ENCODE measurements at regions not wholly inside any gene's neighbourhood (a gene's known extent, or its start where the extent isn't known, plus 50 kb on each side); places are given as distances from the start of the nearest gene placed in this dataset.

- in situ Hi-C loops (cut with HindIII; ENCODE audit: low pct_unique_long_range_greater_than_20kb, low sequenced_read_pairs) = no loop called here
- no peak for DNase-seq (ENCODE audit: low read depth in 1 of 2, low spot score in 1 of 2)
- no peak for TF ChIP-seq JUND (IDR thresholded peaks at IDR 0.05; ENCODE audit: low read depth)
Measured at GRCh38 chr4:187176261-187176910, 452.7 kb upstream of the FAT1 start.

- no peak for TF ChIP-seq JUND (IDR thresholded peaks at IDR 0.05; ENCODE audit: low read depth)
- in situ Hi-C loops (cut with HindIII; ENCODE audit: low pct_unique_long_range_greater_than_20kb, low sequenced_read_pairs) = no loop called here
- DNase-seq (ENCODE audit: low read depth in 1 of 2, low spot score in 1 of 2) = no peak
Measured at GRCh38 chr4:187178084-187178483, 454.4 kb upstream of the FAT1 start.

- TF ChIP-seq JUND (IDR thresholded peaks at IDR 0.05; ENCODE audit: low read depth) = no peak
Measured at GRCh38 chr4:187178587-187178986, 454.9 kb upstream of the FAT1 start.

GRCh38 chr4:187179086-187180058 lies 455.7 kb upstream of the FAT1 start:
- DNase-seq (ENCODE audit: low read depth in 1 of 2, low spot score in 1 of 2) = no peak

More at GRCh38 chr4:187178587-187178986, 454.9 kb upstream of the FAT1 start:
- DNase-seq (ENCODE audit: low read depth in 1 of 2, low spot score in 1 of 2) = no peak
- in situ Hi-C loops (cut with HindIII; ENCODE audit: low pct_unique_long_range_greater_than_20kb, low sequenced_read_pairs) = no loop called here

GRCh38 chr4:187181054-187181453 lies 457.4 kb upstream of the FAT1 start:
- no peak for DNase-seq (ENCODE audit: low read depth in 1 of 2, low spot score in 1 of 2)
- no peak for TF ChIP-seq JUND (IDR thresholded peaks at IDR 0.05; ENCODE audit: low read depth)
- in situ Hi-C loops (cut with HindIII; ENCODE audit: low pct_unique_long_range_greater_than_20kb, low sequenced_read_pairs) = no loop called here

More at GRCh38 chr4:187179086-187180058, 455.7 kb upstream of the FAT1 start:
- in situ Hi-C loops (cut with HindIII; ENCODE audit: low pct_unique_long_range_greater_than_20kb, low sequenced_read_pairs) = no loop called here
- no peak for TF ChIP-seq JUND (IDR thresholded peaks at IDR 0.05; ENCODE audit: low read depth)

GRCh38 chr4:187183346-187183745 lies 459.7 kb upstream of the FAT1 start:
- in situ Hi-C loops (cut with HindIII; ENCODE audit: low pct_unique_long_range_greater_than_20kb, low sequenced_read_pairs) = no loop called here
- DNase-seq (ENCODE audit: low read depth in 1 of 2, low spot score in 1 of 2) = no peak
- no peak for TF ChIP-seq JUND (IDR thresholded peaks at IDR 0.05; ENCODE audit: low read depth)

- TF ChIP-seq JUND (IDR thresholded peaks at IDR 0.05; ENCODE audit: low read depth) = no peak
- in situ Hi-C loops (cut with HindIII; ENCODE audit: low pct_unique_long_range_greater_than_20kb, low sequenced_read_pairs) = no loop called here
- DNase-seq (ENCODE audit: low read depth in 1 of 2, low spot score in 1 of 2) = no peak
Measured at GRCh38 chr4:187183826-187184225, 460.2 kb upstream of the FAT1 start.

- DNase-seq (ENCODE audit: low read depth in 1 of 2, low spot score in 1 of 2) = no peak
- in situ Hi-C loops (cut with HindIII; ENCODE audit: low pct_unique_long_range_greater_than_20kb, low sequenced_read_pairs) = no loop called here
- no peak for TF ChIP-seq JUND (IDR thresholded peaks at IDR 0.05; ENCODE audit: low read depth)
Measured at GRCh38 chr4:187184508-187184907, 460.9 kb upstream of the FAT1 start.

GRCh38 chr4:187188118-187188517 lies 464.5 kb upstream of the FAT1 start:
- in situ Hi-C loops (cut with HindIII; ENCODE audit: low pct_unique_long_range_greater_than_20kb, low sequenced_read_pairs) = no loop called here
- no peak for TF ChIP-seq JUND (IDR thresholded peaks at IDR 0.05; ENCODE audit: low read depth)
- no peak for DNase-seq (ENCODE audit: low read depth in 1 of 2, low spot score in 1 of 2)

- TF ChIP-seq JUND (IDR thresholded peaks at IDR 0.05; ENCODE audit: low read depth) = no peak
- in situ Hi-C loops (cut with HindIII; ENCODE audit: low pct_unique_long_range_greater_than_20kb, low sequenced_read_pairs) = no loop called here
Measured at GRCh38 chr4:187188741-187189140, 465.1 kb upstream of the FAT1 start.

GRCh38 chr4:187190390-187190789 lies 466.7 kb upstream of the FAT1 start:
- in situ Hi-C loops (cut with HindIII; ENCODE audit: low pct_unique_long_range_greater_than_20kb, low sequenced_read_pairs) = no loop called here
- no peak for TF ChIP-seq JUND (IDR thresholded peaks at IDR 0.05; ENCODE audit: low read depth)
- DNase-seq (ENCODE audit: low read depth in 1 of 2, low spot score in 1 of 2) = no peak

More at GRCh38 chr4:187188741-187189140, 465.1 kb upstream of the FAT1 start:
- no peak for DNase-seq (ENCODE audit: low read depth in 1 of 2, low spot score in 1 of 2)

- TF ChIP-seq JUND (IDR thresholded peaks at IDR 0.05; ENCODE audit: low read depth) = no peak
- in situ Hi-C loops (cut with HindIII; ENCODE audit: low pct_unique_long_range_greater_than_20kb, low sequenced_read_pairs) = no loop called here
- no peak for DNase-seq (ENCODE audit: low read depth in 1 of 2, low spot score in 1 of 2)
Measured at GRCh38 chr4:187191676-187192075, 468.0 kb upstream of the FAT1 start.

- no peak for DNase-seq (ENCODE audit: low read depth in 1 of 2, low spot score in 1 of 2)
- TF ChIP-seq JUND (IDR thresholded peaks at IDR 0.05; ENCODE audit: low read depth) = no peak
- in situ Hi-C loops (cut with HindIII; ENCODE audit: low pct_unique_long_range_greater_than_20kb, low sequenced_read_pairs) = no loop called here
Measured at GRCh38 chr4:187192266-187192665, 468.6 kb upstream of the FAT1 start.
